HCT116 (cell line): ENCODE measurements at regions not wholly inside any gene's neighbourhood (a gene's known extent, or its start where the extent isn't known, plus 50 kb on each side); places are given as distances from the start of the nearest gene placed in this dataset.

Experiments
- EZH2 ChIP-seq: fragments of 200-600 bp; sonication (generic); IDR thresholded peaks from 2 replicates; pipeline ENCODE4 v1.6.1; 2017; ENCODE audit warnings: antibody characterized with exemption, mixed run types
- POLR2A ChIP-seq: IDR thresholded peaks from 2 replicates; pipeline ENCODE4 v1.7.0; 2011; ENCODE audit warnings: borderline replicate concordance; ENCODE audit not compliant: insufficient read depth, insufficient read length; ENCODE audit errors: extremely low read depth
- SP1 ChIP-seq: IDR thresholded peaks from 2 replicates; pipeline ENCODE4 v1.6.1; 2012; ENCODE audit warnings: low read depth
- ZFX ChIP-seq: fragments of 450-650 bp; IDR thresholded peaks from 2 replicates; pipeline ENCODE4 v1.6.1; 2017
- TF ChIP-seq, protein P1 (sequence below), 3 experiments: fragments of 200-600 bp in 1 of 3; sonication (generic) in 1 of 3; IDR thresholded peaks in 2 of 3; conservative IDR thresholded peaks in 1 of 3; 2 replicates each; pipeline ENCODE4 v1.5.1; 2012 to 2017; ENCODE audit warnings: low read depth in 2 of 3, low read length in 2 of 3, antibody characterized with exemption in 1 of 3, borderline replicate concordance in 1 of 3, control low read depth in 1 of 3, mild to moderate bottlenecking in 1 of 3, mixed read lengths in 1 of 3, mixed run types in 1 of 3, moderate library complexity in 1 of 3; ENCODE audit not compliant: insufficient read depth in 1 of 3
- TF ChIP-seq, protein P2 (sequence below): IDR thresholded peaks from 2 replicates; pipeline ENCODE4 v1.6.1; 2012

DNA sequence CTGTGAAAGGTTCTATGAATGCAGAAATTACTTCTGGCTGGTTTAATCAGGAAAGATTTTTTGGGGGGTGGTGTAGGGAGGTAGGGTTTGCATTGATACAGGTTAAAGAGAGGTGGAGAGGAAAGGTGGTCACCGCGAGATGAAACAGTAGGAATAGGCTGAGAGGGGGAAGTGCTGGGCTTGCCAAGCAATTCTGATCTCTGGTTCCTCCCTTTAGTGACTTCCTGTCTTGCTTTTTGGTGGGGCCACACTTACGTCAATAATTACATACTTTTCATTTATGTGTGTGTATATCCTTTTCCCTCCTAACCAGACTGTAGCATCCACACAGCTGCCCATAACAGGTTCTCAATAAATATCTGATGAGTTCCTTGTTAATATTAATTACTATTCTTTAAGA, 120.0 kb downstream of the CTNND1 start:
- TF ChIP-seq SP1 (no peak), ZFX (no peak), EZH2 (no peak), POLR2A (no peak)
- TF ChIP-seq, protein P1, sequence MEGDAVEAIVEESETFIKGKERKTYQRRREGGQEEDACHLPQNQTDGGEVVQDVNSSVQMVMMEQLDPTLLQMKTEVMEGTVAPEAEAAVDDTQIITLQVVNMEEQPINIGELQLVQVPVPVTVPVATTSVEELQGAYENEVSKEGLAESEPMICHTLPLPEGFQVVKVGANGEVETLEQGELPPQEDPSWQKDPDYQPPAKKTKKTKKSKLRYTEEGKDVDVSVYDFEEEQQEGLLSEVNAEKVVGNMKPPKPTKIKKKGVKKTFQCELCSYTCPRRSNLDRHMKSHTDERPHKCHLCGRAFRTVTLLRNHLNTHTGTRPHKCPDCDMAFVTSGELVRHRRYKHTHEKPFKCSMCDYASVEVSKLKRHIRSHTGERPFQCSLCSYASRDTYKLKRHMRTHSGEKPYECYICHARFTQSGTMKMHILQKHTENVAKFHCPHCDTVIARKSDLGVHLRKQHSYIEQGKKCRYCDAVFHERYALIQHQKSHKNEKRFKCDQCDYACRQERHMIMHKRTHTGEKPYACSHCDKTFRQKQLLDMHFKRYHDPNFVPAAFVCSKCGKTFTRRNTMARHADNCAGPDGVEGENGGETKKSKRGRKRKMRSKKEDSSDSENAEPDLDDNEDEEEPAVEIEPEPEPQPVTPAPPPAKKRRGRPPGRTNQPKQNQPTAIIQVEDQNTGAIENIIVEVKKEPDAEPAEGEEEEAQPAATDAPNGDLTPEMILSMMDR (IDR thresholded peaks at IDR 0.05 in 2 of 3, conservative IDR thresholded peaks at IDR 0.05 in 1 of 3; ENCODE audit: borderline replicate concordance in 1 of 3, insufficient read depth in 1 of 3, low read depth in 2 of 3, low read length in 2 of 3), result no peak
- TF ChIP-seq, protein P2, sequence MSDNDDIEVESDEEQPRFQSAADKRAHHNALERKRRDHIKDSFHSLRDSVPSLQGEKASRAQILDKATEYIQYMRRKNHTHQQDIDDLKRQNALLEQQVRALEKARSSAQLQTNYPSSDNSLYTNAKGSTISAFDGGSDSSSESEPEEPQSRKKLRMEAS, result no peak
